ENCODE measurements at regions not wholly inside any gene's neighbourhood (a gene's known extent, or its start where the extent isn't known, plus 50 kb on each side); places are given as distances from the start of the nearest gene placed in this dataset.

DNA sequence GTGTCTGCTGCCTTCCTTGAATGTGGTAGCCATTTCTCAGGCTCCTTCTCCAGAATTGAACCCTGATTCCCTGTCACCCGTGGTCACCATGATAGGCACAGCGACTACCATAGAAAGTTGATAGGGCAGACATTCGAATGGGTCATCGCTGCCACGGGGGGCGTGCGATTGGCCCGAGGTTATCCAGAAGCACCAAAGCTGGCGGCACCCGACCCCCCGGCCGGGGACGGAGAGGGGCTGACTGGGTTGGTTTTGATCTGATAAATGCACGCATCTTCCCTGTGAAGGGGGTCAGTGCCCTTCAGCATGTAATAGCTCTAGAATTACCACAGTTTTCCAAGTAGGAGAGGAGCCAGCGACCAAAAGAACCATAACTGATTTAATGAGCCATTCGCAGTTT is 94.0 kb upstream of the ANKRD30BL start:
- TF ChIP-seq, protein P1, sequence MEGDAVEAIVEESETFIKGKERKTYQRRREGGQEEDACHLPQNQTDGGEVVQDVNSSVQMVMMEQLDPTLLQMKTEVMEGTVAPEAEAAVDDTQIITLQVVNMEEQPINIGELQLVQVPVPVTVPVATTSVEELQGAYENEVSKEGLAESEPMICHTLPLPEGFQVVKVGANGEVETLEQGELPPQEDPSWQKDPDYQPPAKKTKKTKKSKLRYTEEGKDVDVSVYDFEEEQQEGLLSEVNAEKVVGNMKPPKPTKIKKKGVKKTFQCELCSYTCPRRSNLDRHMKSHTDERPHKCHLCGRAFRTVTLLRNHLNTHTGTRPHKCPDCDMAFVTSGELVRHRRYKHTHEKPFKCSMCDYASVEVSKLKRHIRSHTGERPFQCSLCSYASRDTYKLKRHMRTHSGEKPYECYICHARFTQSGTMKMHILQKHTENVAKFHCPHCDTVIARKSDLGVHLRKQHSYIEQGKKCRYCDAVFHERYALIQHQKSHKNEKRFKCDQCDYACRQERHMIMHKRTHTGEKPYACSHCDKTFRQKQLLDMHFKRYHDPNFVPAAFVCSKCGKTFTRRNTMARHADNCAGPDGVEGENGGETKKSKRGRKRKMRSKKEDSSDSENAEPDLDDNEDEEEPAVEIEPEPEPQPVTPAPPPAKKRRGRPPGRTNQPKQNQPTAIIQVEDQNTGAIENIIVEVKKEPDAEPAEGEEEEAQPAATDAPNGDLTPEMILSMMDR (IDR thresholded peaks at IDR 0.05; ENCODE audit: low read depth, low read length, missing input control): no peak
- TF ChIP-seq, protein P2, sequence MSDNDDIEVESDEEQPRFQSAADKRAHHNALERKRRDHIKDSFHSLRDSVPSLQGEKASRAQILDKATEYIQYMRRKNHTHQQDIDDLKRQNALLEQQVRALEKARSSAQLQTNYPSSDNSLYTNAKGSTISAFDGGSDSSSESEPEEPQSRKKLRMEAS (IDR thresholded peaks at IDR 0.05): no peak
- TF ChIP-seq GABPA (IDR thresholded peaks at IDR 0.05 in 1 of 2, conservative IDR thresholded peaks at IDR 0.05 in 1 of 2): no peak

Measured in liver (tissue), 3 donors.